HepG2 (cell line): ENCODE measurements at regions not wholly inside any gene's neighbourhood (a gene's known extent, or its start where the extent isn't known, plus 50 kb on each side); places are given as distances from the start of the nearest gene placed in this dataset.

Source experiments
- ATAC-seq: fragments of 200-7000 bp; cut with Tn5 transposase; 3 replicates; pipeline ENCODE4 v1.9.1; 2020; ENCODE audit warnings: mild to moderate bottlenecking, moderate library complexity
- BruUV-seq: library from RNA; stranded (reverse); fragments of 400-500 nt; replicated peaks from 2 replicates; lab custom pipeline; 2021; lab: Mats Ljungman, UMichigan
- CTCF ChIA-PET: fragments of 300-600 bp; formaldehyde crosslinking; extraction: SDS; loops from one replicate; lab custom pipeline; 2021; ENCODE audit warnings: low total read pairs, inconsistent platforms, low intra/inter-chr PET ratio; lab: Yijun Ruan, JAX
- POLR2A ChIA-PET: fragments of 350-600 bp; sonication (Branson Sonifier 250); formaldehyde crosslinking; loops from one replicate; lab custom pipeline; 2020; ENCODE audit warnings: antibody characterized with exemption, inconsistent platforms; lab: Yijun Ruan, JAX
- DNase-seq: peaks from one replicate; pipeline ENCODE4 v3.0.0-alpha.2; 2015; ENCODE audit warnings: low spot score
- FAIRE-seq: peaks from 3 replicates; lab custom pipeline; 2011; peaks lifted over from hg19 to GRCh38; lab: Jason Lieb, UNC
- H2AFZ ChIP-seq: one replicate; pipeline ENCODE4 v1.6.1; 2011; ENCODE audit warnings: low read length, inconsistent platforms
- H3K27ac ChIP-seq: fragments of 300-600 bp; 3 replicates; pipeline ENCODE4 v1.8.0; 2011; ENCODE audit warnings: mixed run types, mild to moderate bottlenecking, mixed read lengths, low read length, inconsistent platforms; ENCODE audit not compliant: insufficient read depth; ENCODE audit errors: extremely low read length
- H3K27me3 ChIP-seq, 2 experiments: fragments of 200-600 bp in 1 of 2; 2 replicates in 1 of 2; 3 replicates in 1 of 2; pipeline versions ENCODE4 v1.6.0 to v1.8.0; 2011; ENCODE audit warnings: low read length in 2 of 2, mild to moderate bottlenecking in 2 of 2, moderate library complexity in 2 of 2, inconsistent platforms in 1 of 2; ENCODE audit not compliant: insufficient read depth in 2 of 2, control insufficient read depth in 1 of 2
- H3K36me3 ChIP-seq, 2 experiments: fragments of 200-600 bp in 1 of 2; replicated peaks in 1 of 2; 2 replicates in 1 of 2; 3 replicates in 1 of 2; pipeline versions ENCODE4 v1.5.1 to v1.8.0; 2011; ENCODE audit warnings: low read length in 2 of 2, inconsistent platforms in 1 of 2; ENCODE audit not compliant: insufficient read depth in 2 of 2, control insufficient read depth in 1 of 2
- H3K4me1 ChIP-seq: 2 replicates; pipeline ENCODE4 v1.5.1; 2012; ENCODE audit warnings: low read length, inconsistent platforms; ENCODE audit not compliant: insufficient read depth
- H3K4me2 ChIP-seq: 2 replicates; pipeline ENCODE4 v1.6.0; 2011; ENCODE audit warnings: low read depth, low read length, inconsistent platforms
- H3K4me3 ChIP-seq, 3 experiments: fragments of 200-600 bp in 1 of 3; sonication (generic), shearing (Covaris generic) in 1 of 3; replicated peaks in 1 of 3; 2 replicates each; pipeline ENCODE4 v1.5.1; 2011 to 2016; ENCODE audit warnings: low read length in 3 of 3, inconsistent platforms in 2 of 3, low read depth in 2 of 3, mild to moderate bottlenecking in 2 of 3, control low read depth in 1 of 3, mixed read lengths in 1 of 3; ENCODE audit not compliant: insufficient read depth in 1 of 3
- H3K79me2 ChIP-seq: one replicate; pipeline ENCODE4 v1.6.1; 2011; ENCODE audit warnings: low read length, inconsistent platforms; ENCODE audit not compliant: insufficient read depth
- H3K9ac ChIP-seq: 2 replicates; pipeline ENCODE4 v1.6.0; 2011; ENCODE audit warnings: mild to moderate bottlenecking, low read depth, low read length, inconsistent platforms; ENCODE audit not compliant: insufficient read depth
- H3K9me3 ChIP-seq: 2 replicates; pipeline ENCODE4 v1.5.1; 2012; ENCODE audit warnings: mild to moderate bottlenecking, low read length
- H4K20me1 ChIP-seq: 2 replicates; pipeline ENCODE4 v1.6.0; 2011; ENCODE audit warnings: inconsistent platforms, mild to moderate bottlenecking, low read length, moderate library complexity; ENCODE audit not compliant: insufficient read depth
- NAIF1 ChIP-seq: sonication (generic); formaldehyde crosslinking; IDR thresholded peaks from 2 replicates; pipeline ENCODE4 v1.5.0; 2020; ENCODE audit warnings: mild to moderate bottlenecking, missing genetic modification reagents, borderline replicate concordance
- PLRG1 ChIP-seq: fragments of 450-650 bp; conservative IDR thresholded peaks from 2 replicates; pipeline ENCODE4 v1.6.1; 2016
- SALL2 ChIP-seq: sonication (generic); formaldehyde crosslinking; IDR thresholded peaks from 2 replicates; pipeline ENCODE4 v1.8.1; 2023; ENCODE audit warnings: mild to moderate bottlenecking, missing genetic modification reagents, inconsistent platforms
- ZNF781 ChIP-seq: sonication (generic); formaldehyde crosslinking; IDR thresholded peaks from 2 replicates; pipeline ENCODE4 v1.5.1; 2020; ENCODE audit warnings: borderline replicate concordance, mild to moderate bottlenecking, missing genetic modification reagents; ENCODE audit errors: not compliant biosample characterization
- WGBS: methylation state at CpG from one replicate; pipeline ENCODE4 v1.1.6; 2017; ENCODE audit warnings: low lambda C conversion rate; 5-methylcytosine and 5-hydroxymethylcytosine counted together
- in situ Hi-C: cut with HindIII; loops from 2 replicates; pipeline ENCODE4 v1.10.0; 2017; ENCODE audit warnings: low pct_unique_long_range_greater_than_20kb; ENCODE audit not compliant: extremely low pct_ligation_motif_present
- intact Hi-C: fragments of 100-400 bp; cut with micrococcal nuclease; formaldehyde crosslinking; loops from one replicate; pipeline ENCODE4 v1.10.0; 2022; ENCODE audit not compliant: unreplicated experiment
- TF ChIP-seq, protein P1 (sequence below): IDR thresholded peaks from 2 replicates; pipeline ENCODE4 v1.6.1; 2016
- TF ChIP-seq, protein P2 (sequence below): sonication (generic); formaldehyde crosslinking; conservative IDR thresholded peaks from 2 replicates; pipeline ENCODE4 v1.8.1; 2023; ENCODE audit warnings: missing genetic modification reagents

DNA sequence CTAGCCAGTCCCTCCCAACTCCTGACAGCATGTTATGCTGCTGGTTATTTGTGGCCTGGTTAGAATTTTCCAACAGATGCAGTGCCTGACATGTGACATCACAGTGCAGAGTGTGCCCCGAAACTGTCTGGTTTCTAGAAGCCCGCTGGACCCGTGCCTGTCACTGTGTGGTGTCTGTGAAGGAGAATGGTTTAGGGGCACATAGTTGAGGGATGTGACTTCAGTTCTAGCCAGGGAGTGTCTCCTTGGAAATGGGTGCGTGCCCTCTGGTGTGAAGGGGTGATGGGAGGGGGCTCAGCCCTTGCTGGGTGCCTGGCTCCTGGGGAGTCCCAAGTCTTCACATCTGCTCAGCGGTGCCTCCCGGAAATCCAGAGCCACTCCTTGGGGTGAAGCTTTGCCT, 303.6 kb downstream of the GLRX3 start:
- in situ Hi-C loops, result no loop called here
- no peak overlapping the region for H3K27ac ChIP-seq
- no peak overlapping the region for H2AFZ ChIP-seq
- FAIRE-seq (no peak), ATAC-seq (no peak), DNase-seq (no peak)
- WGBS, result 6% methylated on average over 3 of the region's 6 CpGs
- no peak overlapping the region for H3K4me2 ChIP-seq
- H3K4me3 ChIP-seq, result no peak overlapping the region
- TF ChIP-seq NAIF1 (CRISPR knock-in tag), result no peak
- no peak for TF ChIP-seq PLRG1
- TF ChIP-seq, protein P1, sequence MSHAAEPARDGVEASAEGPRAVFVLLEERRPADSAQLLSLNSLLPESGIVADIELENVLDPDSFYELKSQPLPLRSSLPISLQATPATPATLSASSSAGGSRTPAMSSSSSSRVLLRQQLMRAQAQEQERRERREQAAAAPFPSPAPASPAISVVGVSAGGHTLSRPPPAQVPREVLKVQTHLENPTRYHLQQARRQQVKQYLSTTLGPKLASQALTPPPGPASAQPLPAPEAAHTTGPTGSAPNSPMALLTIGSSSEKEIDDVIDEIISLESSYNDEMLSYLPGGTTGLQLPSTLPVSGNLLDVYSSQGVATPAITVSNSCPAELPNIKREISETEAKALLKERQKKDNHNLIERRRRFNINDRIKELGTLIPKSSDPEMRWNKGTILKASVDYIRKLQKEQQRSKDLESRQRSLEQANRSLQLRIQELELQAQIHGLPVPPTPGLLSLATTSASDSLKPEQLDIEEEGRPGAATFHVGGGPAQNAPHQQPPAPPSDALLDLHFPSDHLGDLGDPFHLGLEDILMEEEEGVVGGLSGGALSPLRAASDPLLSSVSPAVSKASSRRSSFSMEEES (CRISPR knock-in tag), result no peak
- TF ChIP-seq, protein P2, sequence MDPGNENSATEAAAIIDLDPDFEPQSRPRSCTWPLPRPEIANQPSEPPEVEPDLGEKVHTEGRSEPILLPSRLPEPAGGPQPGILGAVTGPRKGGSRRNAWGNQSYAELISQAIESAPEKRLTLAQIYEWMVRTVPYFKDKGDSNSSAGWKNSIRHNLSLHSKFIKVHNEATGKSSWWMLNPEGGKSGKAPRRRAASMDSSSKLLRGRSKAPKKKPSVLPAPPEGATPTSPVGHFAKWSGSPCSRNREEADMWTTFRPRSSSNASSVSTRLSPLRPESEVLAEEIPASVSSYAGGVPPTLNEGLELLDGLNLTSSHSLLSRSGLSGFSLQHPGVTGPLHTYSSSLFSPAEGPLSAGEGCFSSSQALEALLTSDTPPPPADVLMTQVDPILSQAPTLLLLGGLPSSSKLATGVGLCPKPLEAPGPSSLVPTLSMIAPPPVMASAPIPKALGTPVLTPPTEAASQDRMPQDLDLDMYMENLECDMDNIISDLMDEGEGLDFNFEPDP (CRISPR knock-in tag), result no peak
- TF ChIP-seq SALL2 (CRISPR knock-in tag), result no peak
- no peak for TF ChIP-seq ZNF781 (CRISPR knock-in tag)
- H3K9ac ChIP-seq, result no peak overlapping the region
- intact Hi-C loops, result no loop called here
- H3K79me2 ChIP-seq, result no peaks in the 10 kb centered on the region
- H3K27me3 ChIP-seq, result no peaks in the 10 kb centered on the region; a peak in 1 of 5 replicates
- POLR2A ChIA-PET, result no interaction called here
- 0 out of 2 replicates have a peak, but pooled peaks cover 4% of the 10 kb centered on the region for H3K9me3 ChIP-seq
- H3K4me1 ChIP-seq, result no peaks in the 10 kb centered on the region
- CTCF ChIA-PET, result no interaction called here
- no TSS peak for BruUV-seq
- no peaks in the 10 kb centered on the region for H4K20me1 ChIP-seq
- H3K36me3 ChIP-seq, result no peaks in the 10 kb centered on the region
